B cell (primary cell): ENCODE measurements at regions not wholly inside any gene's neighbourhood (a gene's known extent, or its start where the extent isn't known, plus 50 kb on each side); places are given as distances from the start of the nearest gene placed in this dataset.

Experiments used
- ATAC-seq: fragments of 200-7000 bp; cut with Tn5 transposase; one replicate; pipeline ENCODE4 v1.10.0; 2021; ENCODE audit warnings: low read depth, mild to moderate bottlenecking, moderate number of reproducible peaks, moderate library complexity
- CTCF ChIA-PET: fragments of 350-600 bp; sonication (Branson Sonifier 250); formaldehyde crosslinking; loops from one replicate; lab custom pipeline; 2021; ENCODE audit warnings: antibody characterized with exemption, inconsistent platforms; lab: Charles Lee
- POLR2A ChIA-PET: fragments of 350-600 bp; sonication (Branson Sonifier 250); formaldehyde crosslinking; loops from one replicate; lab custom pipeline; 2021; ENCODE audit warnings: antibody characterized with exemption; lab: Charles Lee
- DNase-seq: peaks from one replicate; pipeline ENCODE4 v3.0.0; 2013
- H2AFZ ChIP-seq: 2 replicates; pipeline ENCODE4 v1.6.1; 2012; ENCODE audit warnings: mild to moderate bottlenecking, low read depth, low read length; ENCODE audit not compliant: insufficient read depth, poor library complexity, severe bottlenecking
- H3K27ac ChIP-seq, 2 donors: 1 replicate in 1 of 2; 2 replicates in 1 of 2; pipeline ENCODE4 v1.5.1; 2012 to 2013; ENCODE audit warnings: low read length in 2 of 2, mild to moderate bottlenecking in 2 of 2, moderate library complexity in 1 of 2
- H3K27me3 ChIP-seq, 4 experiments: fragments of 200-600 bp in 1 of 4; sonication (generic) in 1 of 4; replicated peaks in 1 of 4; 1 replicate in 2 of 4; 2 replicates in 2 of 4; pipeline versions ENCODE4 v1.6.1 to v1.7.0; 2013 to 2016; ENCODE audit warnings: low read length in 3 of 4, mild to moderate bottlenecking in 2 of 4, mixed read lengths in 1 of 4, moderate library complexity in 1 of 4; ENCODE audit not compliant: insufficient read depth in 4 of 4, control insufficient read depth in 3 of 4; ENCODE audit errors: control extremely low read depth in 1 of 4
- H3K36me3 ChIP-seq, 2 experiments: replicated peaks in 1 of 2; 1 replicate in 1 of 2; 2 replicates in 1 of 2; pipeline versions ENCODE4 v1.6.1 to v1.7.1; 2013; ENCODE audit warnings: low read length in 1 of 2; ENCODE audit not compliant: insufficient read depth in 2 of 2, control insufficient read depth in 1 of 2; ENCODE audit errors: control extremely low read depth in 1 of 2, extremely low read depth in 1 of 2
- H3K4me1 ChIP-seq, 2 donors: fragments of 200-600 bp in 1 of 2; sonication (generic) in 1 of 2; 1 replicate in 1 of 2; 2 replicates in 1 of 2; pipeline versions ENCODE4 v1.5.1 to v1.6.1; 2013 to 2017; ENCODE audit warnings: low read length in 2 of 2; ENCODE audit not compliant: control insufficient read depth in 2 of 2, insufficient read depth in 2 of 2
- H3K4me2 ChIP-seq: replicated peaks from 2 replicates; pipeline ENCODE3; 2012; ENCODE audit warnings: mild to moderate bottlenecking, low read depth, low read length; ENCODE audit not compliant: poor library complexity, severe bottlenecking
- H3K4me3 ChIP-seq, 5 experiments: fragments of 200-600 bp in 1 of 5; sonication (generic) in 1 of 5; 1 replicate in 3 of 5; 2 replicates in 2 of 5; pipeline versions ENCODE4 v1.5.1 to v1.7.0; 2011 to 2016; ENCODE audit warnings: low read length in 4 of 5, mild to moderate bottlenecking in 4 of 5, low read depth in 2 of 5, control low read depth in 1 of 5, moderate library complexity in 1 of 5; ENCODE audit not compliant: insufficient read depth in 1 of 5; ENCODE audit errors: control extremely low read depth in 1 of 5, extremely low read depth in 1 of 5
- H3K79me2 ChIP-seq: fragments of 200-600 bp; sonication (generic); one replicate; pipeline ENCODE4 v1.6.0; 2016; ENCODE audit warnings: low read length; ENCODE audit not compliant: control insufficient read depth, insufficient read depth
- H3K9ac ChIP-seq: fragments of 200-600 bp; sonication (generic); 2 replicates; pipeline ENCODE4 v1.6.1; 2017; ENCODE audit warnings: mild to moderate bottlenecking, low read length, moderate library complexity
- H3K9me3 ChIP-seq, 3 donors: one replicate each; pipeline versions ENCODE4 v1.6.1 to v1.7.1; 2013; ENCODE audit warnings: low read length in 2 of 3; ENCODE audit not compliant: control insufficient read depth in 2 of 3, insufficient read depth in 1 of 3; ENCODE audit errors: control extremely low read depth in 1 of 3
- H4K20me1 ChIP-seq: 2 replicates; pipeline ENCODE4 v1.6.0; 2012; ENCODE audit warnings: mild to moderate bottlenecking, low read length; ENCODE audit not compliant: insufficient read depth, control insufficient read depth, poor library complexity, severe bottlenecking
- H3K27ac Mint-ChIP-seq: one replicate; pipeline ENCODE4 v1.8.0; 2021; ENCODE audit warnings: mixed read lengths
- H3K27me3 Mint-ChIP-seq: one replicate; pipeline ENCODE4 v1.8.0; 2021; ENCODE audit warnings: mixed read lengths
- H3K4me1 Mint-ChIP-seq: one replicate; pipeline ENCODE4 v1.8.0; 2021; ENCODE audit warnings: mixed read lengths
- H3K4me3 Mint-ChIP-seq: one replicate; pipeline ENCODE4 v1.8.0; 2021; ENCODE audit warnings: mixed read lengths
- H3K9me3 Mint-ChIP-seq: one replicate; pipeline ENCODE4 v1.8.0; 2022; ENCODE audit warnings: mixed read lengths; ENCODE audit not compliant: insufficient read depth
- CTCF ChIP-seq: fragments of 200-600 bp; IDR thresholded peaks from one replicate; pipeline ENCODE4 v1.8.0; 2022; ENCODE audit warnings: antibody characterized with exemption, mild to moderate bottlenecking
- EZH2 ChIP-seq: IDR thresholded peaks from 2 replicates; pipeline ENCODE4 v1.6.1; 2012; ENCODE audit warnings: borderline replicate concordance, low read depth, mild to moderate bottlenecking, moderate library complexity, low read length; ENCODE audit not compliant: insufficient read depth, poor library complexity, severe bottlenecking
- WGBS: methylation state at CpG from one replicate; pipeline ENCODE4 v1.1.5; 2013; ENCODE audit warnings: missing lambda C conversion rate; ENCODE audit not compliant: insufficient coverage; 5-methylcytosine and 5-hydroxymethylcytosine counted together
- intact Hi-C: fragments of 100-400 bp; cut with micrococcal nuclease; formaldehyde crosslinking; loops from one replicate; pipeline ENCODE4 v1.10.0; 2022

DNA sequence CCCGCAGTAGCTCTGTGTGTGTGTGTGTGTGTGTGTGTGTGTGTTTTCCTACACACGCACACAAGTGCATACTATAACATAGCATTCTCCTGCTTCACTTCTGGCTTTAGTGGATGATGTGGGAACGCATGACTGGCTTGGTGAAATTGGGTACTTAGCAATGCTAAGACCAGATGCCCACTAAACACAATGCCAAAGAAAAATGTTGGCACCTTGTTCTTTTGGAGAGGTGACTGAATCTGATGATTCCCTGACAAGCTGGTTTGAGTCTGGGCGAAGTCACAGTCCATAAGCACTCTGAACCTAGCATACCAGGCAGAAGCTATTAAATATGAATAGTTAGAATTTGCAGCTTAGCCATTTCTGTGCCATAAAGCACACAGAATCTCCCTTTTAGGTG lies 68.0 kb upstream of the CDCA7L start:
- H3K27ac ChIP-seq = no peak overlapping the region
- Mint-ChIP-seq H3K4me3 (no peak overlapping the region), H3K9me3 (no peaks in the 10 kb centered on the region), H3K27me3 (peaks cover 9% of the 10 kb centered on the region), H3K27ac (no peak overlapping the region), H3K4me1 (peaks cover 3% of the 10 kb centered on the region)
- intact Hi-C loops = no loop called here
- H3K27me3 ChIP-seq = no peaks in the 10 kb centered on the region
- TF ChIP-seq EZH2 (no peak), CTCF (no peak)
- DNase-seq (no peak), ATAC-seq (no peak)
- ChIA-PET CTCF (interaction anchor here (1.0 kb wide), 1 partner anchor 11 kb away, joined by 3 read pairs; no protein-coding TSS in a partner anchor), POLR2A (no interaction called here)
- no peak overlapping the region for H3K4me3 ChIP-seq
- H3K4me1 ChIP-seq = no peaks in the 10 kb centered on the region
- H3K9me3 ChIP-seq = no peaks in the 10 kb centered on the region
- H2AFZ ChIP-seq = no peak overlapping the region
- H3K36me3 ChIP-seq = no peaks in the 10 kb centered on the region
- WGBS = no CpG with 5 or more reads among the region's 4 CpGs
- H3K4me2 ChIP-seq = no peak overlapping the region
- no peaks in the 10 kb centered on the region for H3K79me2 ChIP-seq
- H3K9ac ChIP-seq = no peak overlapping the region
- no peaks in the 10 kb centered on the region for H4K20me1 ChIP-seq

DNA sequence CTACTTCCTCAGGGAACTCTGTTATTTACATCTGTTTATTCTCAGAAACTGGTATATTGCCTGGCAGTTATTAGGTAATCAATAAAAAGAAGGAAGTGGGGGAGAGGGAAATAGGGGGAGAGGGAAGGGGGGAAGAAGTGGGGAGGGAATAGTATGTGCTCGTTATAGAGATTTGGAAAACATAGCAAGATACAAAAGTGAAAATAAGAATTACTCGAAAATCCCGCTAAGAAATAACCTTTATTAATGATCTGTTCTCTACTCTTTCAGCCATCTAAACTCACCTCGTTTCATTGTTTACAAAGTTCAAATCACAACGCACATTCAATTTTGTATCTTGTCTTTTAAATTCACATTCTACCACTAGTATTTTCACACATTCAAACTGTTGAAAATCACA lies 63.0 kb upstream of the CDCA7L start:
- no peak for ATAC-seq
- no peaks in the 10 kb centered on the region for H3K36me3 ChIP-seq

More for the DNA sequence above, 63.0 kb upstream of the CDCA7L start:
- no peak overlapping the region for H3K4me3 ChIP-seq
- no peak overlapping the region for H3K27ac ChIP-seq
- no peaks in the 10 kb centered on the region for H3K79me2 ChIP-seq
- no peak overlapping the region for H2AFZ ChIP-seq
- TF ChIP-seq CTCF = no peak
- no peak for TF ChIP-seq EZH2
- H4K20me1 ChIP-seq = no peaks in the 10 kb centered on the region
- CTCF ChIA-PET = no interaction called here
- no peak overlapping the region for H3K4me2 ChIP-seq
- H3K9ac ChIP-seq = no peak overlapping the region
- no CpG with 5 or more reads among the region's 5 CpGs for WGBS
- H3K4me1 ChIP-seq = no peaks in the 10 kb centered on the region
- Mint-ChIP-seq H3K4me1 (no peaks in the 10 kb centered on the region), H3K9me3 (no peaks in the 10 kb centered on the region), H3K27me3 (peaks cover 25% of the 10 kb centered on the region), H3K4me3 (no peak overlapping the region), H3K27ac (no peak overlapping the region)
- intact Hi-C loops = loop anchor here (10.0 kb wide), 1 partner anchor 184 kb away; no protein-coding TSS in a partner anchor
- DNase-seq = no peak
- H3K27me3 ChIP-seq = peaks cover 0 to 3% (median 0%) of the 10 kb centered on the region in 4 experiments
- no peaks in the 10 kb centered on the region for H3K9me3 ChIP-seq
- POLR2A ChIA-PET = interaction anchor here (0.6 kb wide), 1 partner anchor 599 kb away, joined by 7 read pairs; no protein-coding TSS in a partner anchor
